ENCODE measurements at regions not wholly inside any gene's neighbourhood (a gene's known extent, or its start where the extent isn't known, plus 50 kb on each side); places are given as distances from the start of the nearest gene placed in this dataset.

DNA sequence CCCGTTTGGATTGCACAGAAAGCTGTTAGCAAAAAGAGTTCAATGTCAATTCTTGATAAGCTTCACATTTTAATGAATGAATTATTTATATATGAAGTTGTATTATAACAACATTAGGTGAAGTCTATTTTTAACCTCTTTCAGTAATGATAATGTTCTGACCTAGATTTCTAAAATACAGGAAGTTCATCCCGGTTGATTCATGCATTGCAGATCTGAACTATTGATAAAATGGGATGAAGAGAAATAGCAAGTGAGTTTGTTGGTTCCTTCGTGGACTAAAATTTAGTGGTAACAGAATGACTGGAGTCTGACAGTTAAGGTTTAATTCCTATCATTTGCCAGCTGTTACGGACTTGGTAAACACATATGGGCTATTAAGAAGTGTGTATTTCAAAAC, 180.5 kb downstream of the PCSK1 start:
- TF ChIP-seq ZNF274 (IDR thresholded peaks at IDR 0.05; ENCODE audit: low read depth, low read length) (no peak), YY1 (IDR thresholded peaks at IDR 0.05; ENCODE audit: insufficient read depth, insufficient read length) (no peak)
